Fibroblast of skin of right quadriceps (primary cell): ENCODE measurements at regions not wholly inside any gene's neighbourhood (a gene's known extent, or its start where the extent isn't known, plus 50 kb on each side); places are given as distances from the start of the nearest gene placed in this dataset.

Experiments used
- DNase-seq: peaks from one replicate; pipeline ENCODE4 v3.0.0-alpha.2; 2013

- DNase-seq, result no peak
Measured at GRCh38 chr18:45350404-45351156, 264.7 kb upstream of the SLC14A2 start.

- DNase-seq, result no peak
Measured at GRCh38 chr18:45352874-45353273, 262.4 kb upstream of the SLC14A2 start.

GRCh38 chr18:45353530-45353929 lies 261.7 kb upstream of the SLC14A2 start:
- no peak for DNase-seq

GRCh38 chr18:45355944-45356520 lies 259.2 kb upstream of the SLC14A2 start:
- no peak for DNase-seq

- DNase-seq, result peak; percentile 83
Measured at GRCh38 chr18:45357686-45358470, 257.4 kb upstream of the SLC14A2 start.

DNA sequence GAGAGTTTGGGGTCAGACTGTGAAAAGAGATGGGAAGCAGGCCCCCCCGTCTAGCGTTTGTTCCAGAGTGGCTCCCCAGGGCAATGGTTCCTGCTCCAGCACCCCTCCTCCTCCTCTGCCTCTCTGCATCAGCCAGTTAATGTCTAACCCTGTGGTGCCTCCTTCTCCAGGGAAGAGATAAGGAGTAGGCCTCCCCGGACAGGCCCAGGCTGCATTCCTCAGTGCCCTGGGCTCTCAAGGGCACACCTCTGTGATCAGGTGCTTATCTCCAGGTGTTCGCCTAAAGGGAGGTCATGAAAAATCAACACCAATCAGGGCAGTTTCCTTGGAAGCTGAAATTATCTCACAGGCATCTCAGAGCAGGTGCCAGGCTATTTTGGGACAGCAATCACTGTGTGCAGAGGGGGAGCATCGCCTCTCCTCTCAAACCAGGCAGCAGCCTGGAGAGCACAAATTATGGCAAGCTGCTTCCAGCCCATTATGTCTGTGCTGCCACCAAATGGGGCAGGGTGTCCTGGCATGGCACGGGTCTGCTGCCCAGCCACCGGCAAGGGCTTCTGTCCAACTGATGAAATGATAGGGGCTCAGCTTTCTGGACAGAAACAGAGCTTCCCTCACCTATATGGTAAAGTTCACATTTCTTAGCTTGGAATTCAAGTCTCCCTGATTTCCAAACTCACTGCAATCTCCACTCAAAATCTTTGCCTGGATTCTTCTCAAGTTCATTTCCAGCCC lies 255.8 kb upstream of the SLC14A2 start:
- DNase-seq, result no peak

DNA sequence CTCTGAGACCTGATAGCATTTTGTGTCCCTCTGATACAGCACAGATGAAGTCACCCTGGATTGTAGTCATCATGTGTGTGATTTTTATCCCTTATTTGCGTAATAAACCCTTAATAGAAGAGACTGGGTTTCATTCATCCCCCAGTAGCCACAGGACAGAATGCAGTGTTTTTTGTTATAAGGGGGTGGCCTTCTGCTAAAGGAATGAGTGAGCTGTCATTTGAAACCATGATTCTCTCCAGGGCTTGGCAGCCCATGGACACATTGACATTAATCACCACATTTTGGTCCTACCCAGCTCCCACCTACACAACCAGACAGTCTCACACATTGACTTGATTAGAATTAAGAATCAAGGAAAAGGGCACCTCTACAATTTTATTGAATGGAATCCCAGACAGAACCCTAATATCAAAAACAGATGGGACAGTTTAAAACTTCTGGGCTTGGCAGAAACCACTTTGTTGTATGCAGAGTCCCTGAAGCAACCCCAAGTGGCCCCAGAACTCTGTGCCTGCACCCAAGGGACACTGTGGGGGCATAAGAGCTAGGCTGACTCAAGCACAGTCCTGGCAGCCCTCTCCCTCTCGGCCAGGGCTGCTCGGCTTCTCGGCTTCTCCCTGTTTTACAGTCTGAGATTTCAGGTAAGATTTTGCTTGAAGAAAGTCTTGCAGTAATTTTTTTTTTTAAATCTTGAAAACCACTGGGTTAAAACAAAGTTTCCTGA lies 254.0 kb upstream of the SLC14A2 start:
- DNase-seq, result peak; percentile 94

GRCh38 chr18:45363196-45363595 lies 252.1 kb upstream of the SLC14A2 start:
- no peak for DNase-seq

DNA sequence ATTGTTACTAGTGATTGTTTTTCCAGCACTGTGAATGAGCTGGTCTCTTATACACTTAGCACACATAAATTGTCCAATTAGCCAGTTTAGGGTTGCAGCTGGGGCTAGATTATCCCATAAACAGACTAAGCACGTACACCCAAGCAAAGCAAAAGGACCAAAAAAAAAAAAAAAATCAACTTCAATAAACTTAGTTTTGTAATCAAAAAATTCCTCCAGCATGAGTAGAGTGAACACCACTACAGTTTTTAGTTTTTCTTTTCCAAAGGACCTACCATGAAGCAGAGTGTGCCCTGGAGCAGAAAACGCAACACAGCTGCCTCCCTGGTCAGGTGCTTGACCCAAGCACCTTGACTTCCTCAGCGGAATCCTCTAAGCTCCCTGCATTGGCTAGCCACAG lies 249.4 kb upstream of the SLC14A2 start:
- peak; percentile 55 for DNase-seq

DNA sequence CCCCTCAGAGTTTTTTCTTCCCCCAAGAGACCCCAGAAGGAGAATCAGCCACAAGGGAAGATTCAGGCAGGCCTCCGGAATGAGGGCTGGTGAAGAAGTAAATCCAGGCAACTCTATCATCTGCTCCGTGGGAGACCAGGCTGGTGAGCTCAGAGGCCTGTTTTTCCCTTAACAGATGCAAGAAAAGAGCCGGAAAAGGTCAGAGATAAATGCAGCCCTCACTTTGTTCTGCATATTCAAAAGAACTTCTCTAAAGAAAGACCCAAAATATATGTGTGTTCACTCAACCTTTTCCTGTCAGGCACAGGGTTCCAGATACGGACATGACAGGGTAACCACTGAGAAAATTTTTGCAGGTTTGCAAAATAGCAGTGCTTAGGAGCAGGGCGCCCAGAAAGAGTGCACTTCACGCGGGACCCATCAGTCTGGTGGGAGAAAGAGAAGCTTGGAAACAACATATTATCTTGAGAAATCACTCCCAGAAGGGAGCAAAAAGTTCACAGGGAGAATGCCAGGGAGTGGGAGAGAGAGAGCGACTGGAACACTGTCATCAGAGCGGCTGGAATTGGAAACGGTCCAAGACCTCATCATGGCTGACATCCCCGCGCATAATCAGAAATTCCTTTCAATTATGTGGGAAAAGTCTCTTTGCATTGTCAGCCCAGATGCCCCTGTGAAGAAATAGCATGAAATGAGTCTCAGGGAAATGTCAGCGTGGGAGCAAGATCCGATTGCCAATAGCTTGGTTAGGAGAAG lies 244.8 kb upstream of the SLC14A2 start:
- DNase-seq, result peak; percentile 75

DNA sequence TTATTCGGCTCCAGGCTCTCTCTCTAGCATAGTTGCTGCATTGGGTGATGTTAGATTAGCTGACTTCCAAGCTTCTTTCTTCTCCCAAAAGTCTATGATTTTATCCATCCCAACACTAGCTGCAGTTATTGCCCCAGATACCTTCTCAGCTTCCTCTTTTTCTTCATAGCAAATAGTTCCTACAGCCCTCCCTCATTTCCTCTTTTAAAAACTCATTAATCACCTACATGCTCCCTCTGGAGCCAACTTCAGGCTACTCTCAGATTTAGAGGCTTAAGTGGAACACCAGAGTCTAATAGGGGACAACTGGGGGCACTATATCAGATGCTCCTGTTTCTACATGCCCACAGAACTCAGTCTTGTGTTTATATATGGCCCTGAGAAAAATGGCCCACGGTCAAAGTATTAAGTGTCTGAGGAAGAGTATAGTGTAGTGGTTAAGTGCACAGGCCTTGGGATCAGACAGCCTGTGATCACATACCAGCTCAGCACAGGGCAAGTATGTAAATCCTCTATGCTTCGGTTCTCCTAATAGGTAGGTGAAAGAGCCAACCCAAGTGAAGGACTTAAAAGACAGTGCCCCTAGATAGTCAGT lies 241.9 kb upstream of the SLC14A2 start:
- no peak for DNase-seq

- DNase-seq, result no peak
Measured at GRCh38 chr18:45374236-45374635, 241.0 kb upstream of the SLC14A2 start.

- no peak for DNase-seq
Measured at GRCh38 chr18:45374878-45375630, 240.2 kb upstream of the SLC14A2 start.

DNA sequence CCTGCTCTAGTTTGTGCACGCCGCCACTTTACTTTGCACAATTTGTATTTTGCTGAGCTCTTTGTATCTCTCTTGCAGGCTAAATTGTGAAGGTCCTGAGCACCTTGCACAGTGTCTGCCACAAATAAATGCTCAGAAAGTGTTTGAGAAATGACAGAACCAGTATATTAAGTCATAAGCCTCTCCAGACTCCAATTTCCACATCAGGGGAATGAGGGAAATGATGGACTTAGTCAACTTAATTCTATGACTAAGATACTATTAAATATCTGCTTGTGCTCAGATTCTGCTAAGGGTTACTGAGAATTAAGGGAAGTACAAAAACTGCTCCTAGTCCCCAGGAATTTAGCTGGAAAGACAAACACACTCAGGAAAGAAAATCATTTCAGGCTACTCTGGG lies 239.1 kb upstream of the SLC14A2 start:
- DNase-seq, result no peak

- no peak for DNase-seq
Measured at GRCh38 chr18:45378308-45378707, 237.0 kb upstream of the SLC14A2 start.

DNA sequence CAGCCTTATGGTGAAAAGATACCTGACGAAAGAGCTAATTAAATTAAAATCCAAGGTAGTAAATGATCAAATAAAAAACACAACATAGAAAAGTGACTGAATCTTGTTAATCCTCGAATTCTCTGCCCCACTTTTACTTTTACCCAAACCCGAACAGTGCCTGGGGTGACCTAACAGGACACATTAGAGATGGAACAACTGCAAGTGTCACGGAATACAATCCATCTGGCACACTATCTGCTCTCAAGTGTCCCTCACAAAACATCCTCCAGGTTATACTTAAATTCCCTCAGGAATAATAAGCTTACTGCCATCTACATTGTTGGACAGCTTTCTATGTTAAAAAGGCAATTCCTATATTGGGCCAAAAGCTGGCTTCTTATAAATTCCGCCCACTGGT lies 236.3 kb upstream of the SLC14A2 start:
- DNase-seq, result no peak

GRCh38 chr18:45379903-45380302 lies 235.4 kb upstream of the SLC14A2 start:
- DNase-seq, result no peak

GRCh38 chr18:45381282-45381681 lies 234.0 kb upstream of the SLC14A2 start:
- DNase-seq, result no peak

GRCh38 chr18:45383228-45383627 lies 232.0 kb upstream of the SLC14A2 start:
- DNase-seq, result no peak

DNA sequence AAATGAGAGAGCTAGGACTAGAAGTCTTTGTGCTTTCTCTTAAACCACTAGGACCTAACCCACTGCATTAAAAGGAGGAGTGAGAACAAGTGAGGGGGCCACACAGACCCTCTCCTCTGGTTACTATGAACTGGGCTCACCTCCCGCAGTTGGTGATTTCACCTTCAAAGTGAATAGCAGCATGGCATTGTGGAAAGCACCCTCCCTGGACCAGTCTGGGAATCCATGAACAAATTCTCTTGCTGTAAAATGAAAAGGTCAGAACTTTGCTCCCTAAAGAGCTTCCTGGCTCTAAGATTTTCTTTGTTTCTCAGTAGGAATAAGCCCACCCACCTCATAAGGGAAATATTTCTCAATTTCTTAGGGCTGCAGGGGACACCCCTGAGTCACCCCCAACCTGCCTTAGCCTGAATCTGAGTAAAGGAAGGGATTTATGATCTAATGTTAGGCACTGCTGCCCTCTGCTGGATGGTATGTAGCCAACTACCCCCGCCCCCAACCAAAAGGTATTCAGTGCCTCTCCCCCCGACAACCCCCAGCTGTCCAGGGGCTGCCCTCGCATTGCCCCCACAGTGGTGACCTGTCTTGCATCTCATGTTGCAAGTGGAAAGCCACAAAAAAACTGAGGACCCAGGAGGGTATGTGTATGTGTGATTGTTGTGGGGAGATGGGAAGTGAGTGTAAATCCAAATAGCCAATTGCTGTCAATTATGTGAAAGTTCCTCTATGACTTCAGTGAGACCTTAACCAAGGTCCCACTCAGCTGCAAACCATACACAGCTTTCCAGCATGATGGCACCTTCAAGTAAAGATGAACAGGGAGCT lies 230.9 kb upstream of the SLC14A2 start:
- DNase-seq, result peak; percentile 61
